HG02870 (cell line): ENCODE measurements at regions not wholly inside any gene's neighbourhood (a gene's known extent, or its start where the extent isn't known, plus 50 kb on each side); places are given as distances from the start of the nearest gene placed in this dataset.

ENCODE experiments used
- ATAC-seq: cut with Tn5 transposase; IDR thresholded peaks from one replicate; pipeline ENCODE4 v1.9.1; 2021; ENCODE audit warnings: mild to moderate bottlenecking, moderate library complexity; ENCODE audit not compliant: unreplicated experiment

DNA sequence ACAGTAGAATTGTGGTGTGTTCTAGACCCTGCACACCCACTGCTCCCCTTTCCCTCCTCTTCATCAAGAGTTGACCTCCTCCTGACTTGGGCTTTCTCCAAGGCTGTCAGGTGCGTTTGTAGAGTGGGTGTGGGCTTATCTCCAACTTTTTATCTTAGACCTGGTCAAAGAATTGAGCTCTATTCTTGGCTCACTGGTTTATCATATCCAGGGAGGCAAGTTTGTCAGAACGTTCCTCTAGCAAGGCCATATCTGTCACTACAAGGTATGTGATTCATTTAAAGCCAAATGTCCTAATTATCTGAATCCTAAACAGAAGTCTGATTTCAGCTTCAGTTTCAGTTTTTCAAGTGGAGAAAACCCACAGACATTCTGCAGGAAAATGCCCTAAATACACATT lies 117.1 kb upstream of the MGAT5 start:
- ATAC-seq, result no peak

DNA sequence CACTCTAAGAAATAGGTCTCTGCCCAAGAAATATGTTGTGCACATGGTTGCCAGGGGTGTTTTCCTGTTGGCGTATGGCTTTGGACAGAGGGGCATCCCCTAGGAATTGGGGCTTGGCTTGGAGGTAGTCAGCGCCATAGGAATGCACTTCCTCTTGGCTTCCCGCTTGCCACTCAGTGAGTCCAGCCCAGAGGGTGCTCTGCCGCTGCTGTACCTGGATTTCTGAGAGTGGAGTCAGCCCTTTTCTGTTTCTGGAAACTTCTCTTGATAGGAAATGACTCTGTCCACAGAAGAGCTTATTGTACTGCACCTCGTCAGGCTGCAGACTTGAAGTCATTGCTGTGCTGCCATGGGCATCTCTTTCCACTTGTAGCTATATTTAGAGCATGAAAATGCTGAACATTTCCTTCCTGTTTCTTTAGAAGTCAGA lies 116.7 kb upstream of the MGAT5 start:
- no peak for ATAC-seq

DNA sequence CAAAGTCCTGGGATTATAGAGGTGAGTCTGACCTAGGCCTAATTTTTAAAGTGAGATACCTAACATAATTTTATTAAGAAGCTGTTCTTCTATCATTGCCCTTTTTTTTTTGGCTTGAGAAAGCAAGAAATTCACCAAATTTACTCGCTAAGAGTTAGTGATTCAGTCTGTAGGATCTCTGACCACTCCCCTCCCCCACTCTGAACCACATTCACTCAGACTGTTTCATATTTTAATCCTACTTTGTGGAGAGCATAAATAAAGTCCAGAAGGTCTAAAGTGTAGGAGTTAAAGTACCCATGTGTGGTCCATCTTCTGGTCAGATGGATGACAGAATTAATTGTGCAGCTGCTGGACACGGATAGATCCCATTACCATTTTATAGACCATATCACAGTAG lies 115.8 kb upstream of the MGAT5 start:
- ATAC-seq, result no peak

DNA sequence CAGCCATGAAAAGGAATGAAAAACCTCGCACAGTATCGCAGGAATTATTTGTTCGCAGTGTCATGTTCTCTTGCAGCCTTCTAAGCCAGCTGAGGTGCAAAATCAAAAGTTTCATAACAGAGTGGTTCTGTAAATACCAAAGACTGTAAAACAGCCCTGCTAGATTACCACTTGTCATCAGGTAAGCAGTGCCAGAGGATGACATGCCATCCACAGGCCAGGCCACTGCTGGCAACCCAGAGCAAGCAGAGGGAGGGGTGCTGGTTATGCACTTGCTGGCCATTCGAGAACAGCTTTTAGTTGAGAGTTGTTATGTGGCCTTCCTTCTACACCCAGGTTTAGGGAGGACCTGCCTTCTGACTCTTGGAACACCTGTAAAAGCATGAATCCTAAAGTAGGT lies 114.3 kb upstream of the MGAT5 start:
- ATAC-seq, result no peak

DNA sequence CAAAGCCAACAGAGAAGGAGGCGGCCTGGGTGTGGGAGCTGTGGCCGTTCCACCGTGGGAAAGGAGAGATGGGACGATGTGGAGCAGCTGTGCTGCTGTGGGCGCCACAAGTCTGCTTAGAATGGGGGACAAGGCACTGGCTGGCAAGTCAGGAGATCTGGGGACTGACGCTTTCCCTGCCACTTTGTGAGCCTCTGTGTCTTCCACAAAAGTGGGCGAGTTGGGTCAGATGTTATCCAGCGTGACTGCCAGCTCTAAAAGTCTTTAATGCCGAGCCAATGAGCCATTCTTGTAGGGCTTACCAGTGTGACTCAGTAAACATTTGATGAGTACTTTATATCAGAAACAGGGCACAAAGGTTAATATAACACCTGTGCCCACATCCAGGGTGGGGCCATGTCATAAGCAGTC lies 113.6 kb upstream of the MGAT5 start:
- ATAC-seq, result no peak

DNA sequence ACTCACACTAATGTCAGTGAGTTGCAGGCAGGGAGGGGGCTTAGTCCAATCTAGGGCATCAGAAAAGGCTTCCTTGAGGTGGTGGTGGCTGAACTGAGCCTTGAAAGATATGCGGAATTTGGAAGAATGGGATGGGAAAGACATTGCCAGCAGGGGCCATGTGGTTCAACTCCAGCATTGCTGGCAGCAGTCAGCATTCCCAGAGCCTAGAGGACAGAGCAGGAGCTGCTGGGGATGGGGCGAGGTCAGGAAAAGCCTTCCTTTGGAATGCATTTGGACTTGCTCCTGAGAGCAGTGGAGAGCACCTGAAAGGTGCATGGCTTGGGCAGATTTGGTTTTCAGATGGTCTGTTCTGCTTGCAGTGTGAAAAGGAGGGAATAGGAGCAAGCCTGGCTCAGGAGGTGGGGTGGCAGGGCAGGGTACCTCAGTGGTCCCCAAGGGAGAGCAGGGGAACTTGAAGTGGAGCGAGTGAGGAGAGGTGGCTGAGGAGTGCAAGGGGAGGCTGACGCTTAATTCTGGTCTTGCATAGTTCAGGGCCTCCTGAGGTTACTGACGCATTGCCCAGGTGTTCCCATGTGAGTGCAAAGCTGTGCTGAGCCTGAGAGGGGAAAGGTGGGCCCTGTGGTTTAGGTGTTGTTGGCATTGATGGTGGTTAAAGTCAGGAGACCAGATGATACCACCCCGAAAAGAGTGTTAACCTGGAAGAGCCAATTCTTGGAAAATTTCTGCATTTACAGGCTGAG lies 112.1 kb upstream of the MGAT5 start:
- ATAC-seq, result no peak

DNA sequence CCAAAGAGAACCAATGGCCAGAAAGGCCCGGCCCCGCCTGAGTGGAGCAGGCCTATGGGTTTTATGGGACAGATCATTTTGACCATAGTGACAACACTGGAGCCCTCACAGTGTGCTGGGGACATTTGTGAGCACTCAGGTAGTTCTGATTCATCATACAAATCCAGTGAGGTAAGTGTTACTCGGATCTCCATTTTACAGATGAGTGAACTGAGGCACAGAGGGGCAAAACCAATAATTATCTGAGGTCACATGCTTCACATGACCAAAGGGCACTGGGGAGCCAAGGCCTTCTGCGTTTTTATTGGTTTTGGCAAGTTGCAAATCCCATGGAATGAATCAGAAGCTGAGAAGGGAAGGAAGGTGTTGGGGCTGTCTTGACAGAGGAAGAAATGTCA lies 111.5 kb upstream of the MGAT5 start:
- ATAC-seq, result no peak

DNA sequence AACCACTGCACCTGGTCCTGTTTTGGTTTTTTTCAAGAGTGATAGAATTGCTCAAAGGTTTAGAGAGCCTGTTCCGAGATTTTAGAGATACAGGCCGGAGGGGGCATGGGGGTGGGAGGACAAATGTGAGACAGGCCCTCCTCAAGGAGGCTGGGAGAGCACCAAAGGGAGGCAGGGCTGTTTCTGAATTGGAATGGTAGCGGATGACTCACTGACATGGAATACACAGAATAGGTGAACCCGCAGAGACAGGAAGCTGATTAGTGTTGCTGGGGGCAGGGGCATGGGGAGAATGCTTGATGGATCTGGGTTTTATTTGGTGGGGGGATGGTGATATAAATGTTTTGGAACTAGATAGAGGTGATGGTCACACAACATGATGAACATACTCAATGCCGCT lies 111.0 kb upstream of the MGAT5 start:
- no peak for ATAC-seq

DNA sequence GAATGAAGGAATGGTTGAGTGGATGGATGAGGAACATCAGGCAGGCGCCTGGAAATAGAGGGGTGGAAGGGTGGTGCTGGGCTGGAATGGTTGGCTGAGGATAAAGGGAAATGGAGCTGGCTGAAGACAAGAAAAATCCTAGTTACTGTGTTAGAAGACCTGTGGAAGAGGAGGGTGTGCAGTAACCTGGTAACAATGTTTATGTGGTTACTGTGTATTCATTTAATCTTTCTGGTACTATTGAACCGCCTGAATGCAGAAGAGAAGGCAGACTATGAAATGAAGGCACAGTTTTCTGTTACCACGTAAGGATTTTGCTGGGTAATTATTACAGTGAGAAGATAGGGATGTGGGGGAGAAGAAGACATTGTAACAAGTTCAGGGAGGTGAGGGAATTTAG lies 110.3 kb upstream of the MGAT5 start:
- ATAC-seq, result no peak

DNA sequence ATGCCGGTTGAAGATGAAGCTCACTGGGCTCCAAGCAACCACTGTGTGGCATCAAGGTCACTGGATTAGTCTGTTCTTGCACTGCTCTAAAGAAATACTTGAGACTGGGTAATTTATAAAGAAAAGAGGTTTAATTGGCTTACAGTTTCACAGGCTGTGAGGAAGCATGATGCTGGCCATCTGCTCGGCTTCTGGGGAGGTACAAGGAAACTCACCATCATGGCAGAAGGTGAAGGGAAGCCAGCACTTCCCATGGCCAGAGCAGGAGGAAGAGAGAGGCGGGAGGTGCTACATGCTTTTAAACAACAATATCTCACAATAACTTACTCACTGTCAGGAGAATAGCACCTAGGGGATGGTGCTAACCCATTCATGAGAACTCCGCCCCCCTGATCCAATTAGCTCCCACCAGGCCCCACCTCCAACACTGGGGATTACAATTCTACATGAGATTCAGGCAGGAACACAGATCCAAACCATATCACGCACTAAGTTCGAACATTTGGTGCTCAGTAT lies 109.7 kb upstream of the MGAT5 start:
- no peak for ATAC-seq

DNA sequence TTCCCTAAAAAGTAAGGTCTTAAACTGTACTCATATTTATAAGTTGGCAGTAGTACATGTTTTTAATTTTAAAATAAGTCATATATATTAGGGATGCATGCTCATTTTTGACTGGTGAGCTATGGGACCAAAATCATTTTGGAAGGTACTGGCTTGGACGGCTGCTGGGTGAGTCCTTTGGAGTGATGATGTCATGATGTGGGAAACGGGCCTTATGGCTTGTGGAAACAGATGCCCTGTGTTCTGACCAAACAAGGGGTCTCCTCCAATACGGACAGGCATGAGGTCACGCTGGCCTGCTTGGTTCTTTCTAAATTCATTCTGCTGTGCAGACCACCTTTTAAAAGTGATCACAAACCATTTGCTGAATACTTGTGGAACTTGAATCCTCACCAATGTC lies 109.2 kb upstream of the MGAT5 start:
- ATAC-seq, result no peak

DNA sequence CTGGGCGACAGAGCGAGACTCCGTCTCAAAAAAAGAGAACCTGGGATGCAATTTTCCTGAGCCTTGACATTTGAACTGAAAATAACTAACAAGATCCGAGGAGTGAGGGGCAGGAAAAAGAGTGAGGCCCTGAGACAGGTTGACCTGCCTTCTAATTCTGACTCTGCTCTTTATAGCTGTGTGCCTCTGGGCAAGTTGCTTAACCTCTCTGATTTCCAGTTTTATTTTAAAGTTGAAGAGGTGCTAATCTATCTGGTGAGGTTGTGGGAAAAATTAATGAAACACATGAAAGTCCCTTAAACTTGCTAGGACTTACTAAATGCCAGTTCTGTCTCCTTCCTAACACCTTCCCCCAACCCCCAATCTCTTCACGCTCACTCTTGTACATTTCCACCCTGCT lies 108.4 kb upstream of the MGAT5 start:
- no peak for ATAC-seq

DNA sequence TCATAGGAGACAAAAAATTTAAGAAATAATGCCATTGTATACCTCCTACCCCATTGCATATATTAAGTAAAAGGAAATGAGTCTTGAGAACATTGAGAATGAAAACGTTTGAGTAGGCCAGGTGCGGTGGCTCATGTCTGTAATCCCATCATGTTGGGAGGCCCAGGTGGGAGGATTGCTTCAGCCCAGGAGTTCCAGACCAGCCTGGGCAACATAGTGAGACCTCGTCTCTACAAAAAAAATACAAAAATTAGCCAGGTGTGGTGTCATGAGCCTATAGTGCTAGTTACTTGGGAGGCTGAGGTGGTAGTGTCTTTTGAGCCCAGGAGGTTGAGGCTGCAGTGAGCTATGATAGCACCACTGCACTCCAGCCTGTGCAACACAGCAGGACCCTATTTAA lies 107.7 kb upstream of the MGAT5 start:
- peak; percentile 27 for ATAC-seq

DNA sequence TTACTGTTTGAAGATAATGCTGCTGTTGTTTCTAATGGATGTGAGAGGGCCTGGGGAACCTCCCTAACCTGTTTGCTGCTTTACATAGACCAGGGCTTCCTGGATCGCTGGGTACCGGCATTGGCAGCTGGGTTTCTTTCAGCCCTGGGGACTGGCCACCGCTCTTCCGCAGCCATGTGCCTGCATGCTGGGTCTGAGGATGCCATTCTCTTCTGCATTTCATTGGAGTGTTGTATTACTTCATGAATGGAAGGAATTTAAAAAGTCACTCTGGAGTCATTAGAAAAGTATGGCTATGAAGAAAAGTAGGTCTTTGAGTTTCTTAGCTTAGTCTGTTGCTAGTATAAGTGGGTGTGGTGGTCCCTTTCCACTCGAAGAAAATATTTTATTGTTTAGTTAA lies 107.3 kb upstream of the MGAT5 start:
- peak; percentile 49 for ATAC-seq

DNA sequence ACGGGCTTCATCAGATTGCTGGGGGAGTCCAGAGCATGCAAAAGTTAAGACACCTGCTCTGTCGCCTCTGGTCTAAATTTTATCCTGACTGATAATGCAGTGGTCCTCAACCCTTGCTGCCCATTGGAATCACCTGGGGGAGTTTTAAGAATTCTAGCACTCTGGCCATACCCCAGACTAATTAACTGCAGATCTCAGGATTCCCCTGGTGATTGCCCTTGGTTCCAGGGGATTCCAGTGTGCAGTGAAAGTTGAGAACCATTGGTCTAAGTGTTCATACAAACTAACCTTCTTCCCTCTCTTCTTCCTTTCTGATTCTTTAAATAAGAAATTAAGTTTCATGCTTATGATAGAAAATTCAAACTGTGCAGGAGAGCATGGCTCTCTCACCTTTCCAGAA lies 105.7 kb upstream of the MGAT5 start:
- no peak for ATAC-seq

DNA sequence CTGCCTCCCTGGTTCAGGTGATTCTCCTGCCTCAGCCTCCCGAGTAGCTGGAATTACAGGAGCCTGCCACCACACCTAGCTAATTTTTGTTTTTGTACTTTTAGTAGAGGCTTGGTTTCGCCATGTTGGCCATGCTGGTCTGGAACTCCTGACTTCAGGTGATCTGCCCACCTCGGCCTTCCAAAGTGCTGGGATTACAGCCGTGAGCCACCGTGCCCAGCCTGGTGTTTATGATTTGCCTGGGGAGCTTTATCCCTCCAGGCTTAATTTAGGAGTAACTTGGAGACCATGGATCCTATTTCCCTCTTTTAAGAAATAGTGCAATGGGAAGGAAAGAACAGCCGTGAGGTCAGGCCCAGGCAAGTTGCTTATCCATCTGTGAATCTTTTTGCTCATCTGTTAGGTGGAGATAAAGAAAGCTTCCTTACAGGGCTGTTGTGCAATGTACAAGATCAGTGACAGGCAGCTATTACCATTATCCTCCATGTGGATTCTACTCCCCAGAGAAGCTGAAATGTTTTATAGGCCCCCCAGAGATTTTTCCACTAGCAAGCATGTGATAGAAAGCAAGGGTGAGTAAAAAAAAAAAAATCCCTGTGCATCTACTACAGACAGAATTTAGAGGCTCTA lies 104.9 kb upstream of the MGAT5 start:
- no peak for ATAC-seq

DNA sequence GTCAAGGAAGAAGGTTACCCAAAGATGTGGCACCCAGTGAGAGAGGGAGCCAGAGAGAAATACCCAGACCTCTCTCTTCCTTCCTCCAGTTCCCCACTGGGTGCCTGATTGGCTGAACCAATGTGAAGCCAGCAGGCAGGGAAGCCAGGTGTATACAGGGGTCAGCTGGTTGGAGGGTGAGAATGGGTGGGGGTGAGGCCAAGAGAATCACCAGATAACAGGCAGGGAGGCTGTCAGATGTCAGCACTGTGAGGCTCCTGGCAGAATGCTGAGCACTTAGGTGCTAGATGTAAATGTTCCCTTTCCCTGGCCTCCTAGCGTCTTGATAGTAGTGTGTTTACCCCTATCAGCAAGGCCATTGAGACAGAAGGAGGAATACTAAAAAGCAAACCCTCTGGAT lies 104.0 kb upstream of the MGAT5 start:
- ATAC-seq, result no peak

DNA sequence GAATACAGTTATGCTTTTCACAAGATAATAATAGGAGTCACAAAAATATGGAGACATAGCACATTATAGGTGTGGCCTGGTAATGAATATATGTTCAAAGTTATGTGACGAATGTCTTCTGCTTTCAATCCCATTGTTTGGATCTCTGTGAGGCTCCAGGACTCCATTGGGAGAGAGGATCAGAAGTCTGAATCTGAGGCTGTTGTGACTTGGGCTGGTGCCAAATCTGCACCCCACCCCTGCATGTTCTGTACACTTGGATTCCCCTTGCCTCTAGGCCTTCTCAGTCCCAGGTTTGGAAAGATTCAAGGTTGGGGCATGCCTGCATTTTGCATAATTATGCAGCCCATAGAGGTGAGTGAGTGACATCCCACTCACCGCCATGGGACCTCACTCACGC lies 103.1 kb upstream of the MGAT5 start:
- ATAC-seq, result no peak

DNA sequence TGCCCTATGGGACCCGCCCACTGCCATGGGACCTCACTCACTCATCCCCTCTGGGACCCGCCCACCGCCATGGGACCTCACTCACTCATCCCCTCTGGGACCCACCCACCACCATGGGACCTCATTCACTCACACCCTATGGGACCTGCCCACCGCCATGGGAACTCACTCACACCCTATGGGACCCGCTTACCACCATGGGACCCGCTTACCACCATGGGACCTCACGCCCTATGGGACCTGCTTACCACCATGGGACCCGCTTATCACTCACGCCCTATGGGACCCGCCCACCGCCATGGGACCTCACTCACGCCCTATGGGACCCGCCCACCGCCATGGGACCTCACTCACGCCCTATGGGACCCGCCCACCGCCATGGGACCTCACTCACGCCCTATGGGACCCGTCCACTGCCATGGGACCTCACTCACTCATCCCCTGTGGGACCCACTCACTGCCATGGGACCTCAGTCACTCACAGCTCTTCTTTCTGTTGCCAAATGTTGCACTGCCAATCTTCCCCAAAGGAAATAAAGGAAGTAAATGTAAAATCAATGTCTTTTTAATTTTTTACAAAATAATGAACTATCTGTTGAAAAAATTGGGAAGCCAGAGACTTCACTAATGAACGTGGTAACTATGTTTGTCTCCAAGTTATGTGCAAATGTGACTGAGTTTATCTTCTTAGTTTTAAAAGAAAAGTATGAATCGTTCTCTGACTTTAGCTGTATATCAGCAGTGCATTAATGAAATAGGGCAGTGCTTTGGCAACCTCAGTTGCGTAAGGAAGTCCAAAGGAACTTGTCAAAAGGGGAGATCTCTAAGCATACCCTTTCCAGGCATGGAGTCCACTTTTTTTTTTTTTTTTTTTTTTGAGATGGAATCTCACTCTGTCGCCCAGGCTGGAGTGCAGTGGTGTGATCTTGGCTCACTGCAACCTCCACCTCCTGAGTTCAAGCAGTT lies 101.5 kb upstream of the MGAT5 start:
- no peak for ATAC-seq

DNA sequence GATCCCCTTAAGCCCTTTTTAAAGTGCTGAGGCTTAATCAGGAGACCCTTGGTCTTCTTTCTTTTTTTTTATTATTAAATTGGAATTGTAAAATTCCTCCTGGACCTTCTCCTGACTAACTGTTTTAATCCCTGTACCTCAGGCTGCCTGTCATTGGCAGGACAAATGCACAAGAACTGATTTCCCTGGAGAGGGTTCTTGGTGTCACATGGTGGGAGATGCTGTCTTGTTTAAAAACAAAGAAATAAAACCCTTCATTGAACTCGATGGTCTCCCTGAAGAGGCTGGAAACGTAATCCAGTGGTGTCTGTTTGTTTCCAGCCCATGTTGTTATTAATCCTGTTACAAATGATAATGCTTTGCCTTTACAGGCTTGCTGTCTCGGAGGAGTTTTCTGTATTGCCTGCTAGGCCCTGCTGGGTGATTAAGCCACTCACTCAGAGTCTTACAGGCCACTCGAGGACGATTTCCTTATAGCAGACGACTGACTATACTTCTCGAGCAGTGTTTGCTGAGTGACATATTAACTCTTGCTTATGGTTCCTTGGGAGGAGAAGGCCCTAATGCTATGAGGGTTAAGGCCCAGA lies 100.5 kb upstream of the MGAT5 start:
- ATAC-seq, result no peak

DNA sequence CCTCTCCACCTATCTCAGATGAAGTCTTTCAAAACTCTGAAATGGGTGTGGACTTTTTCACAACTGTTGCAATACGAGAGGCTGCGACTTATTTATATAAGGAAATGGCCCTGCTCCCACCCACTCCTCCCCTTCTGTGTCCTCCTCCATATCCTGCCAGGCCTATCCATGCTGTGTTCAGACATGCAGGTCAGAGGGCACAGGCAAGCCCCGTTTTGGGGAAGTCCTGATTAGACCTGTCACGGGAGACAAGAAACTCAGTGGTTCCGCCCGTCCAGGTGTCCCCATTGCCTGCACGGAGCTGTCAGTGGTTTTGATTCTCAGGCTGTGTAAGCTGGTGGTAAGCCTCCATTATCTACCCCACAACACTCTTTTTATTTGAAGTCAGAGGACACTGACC lies 99.6 kb upstream of the MGAT5 start:
- peak; percentile 81 for ATAC-seq
